ENCODE measurements at regions not wholly inside any gene's neighbourhood (a gene's known extent, or its start where the extent isn't known, plus 50 kb on each side); places are given as distances from the start of the nearest gene placed in this dataset.

DNA sequence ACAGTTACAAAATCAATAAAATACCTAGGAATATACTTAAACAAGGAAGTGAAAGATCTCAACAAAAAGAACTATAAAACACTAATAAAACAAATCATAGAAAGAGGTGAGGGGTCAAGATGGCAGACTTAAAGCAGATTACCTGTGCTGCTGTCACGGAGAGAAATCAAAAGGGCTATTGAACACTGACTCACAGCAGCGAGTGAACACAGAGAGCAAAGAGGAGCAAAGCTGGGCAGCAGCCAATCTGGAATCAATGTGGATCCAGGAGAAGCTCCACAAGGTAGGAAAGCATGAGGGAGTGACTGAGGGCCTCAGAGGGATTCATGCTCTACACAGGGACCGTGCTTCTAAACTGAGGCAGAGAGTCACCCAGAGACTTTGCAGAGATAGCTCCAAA is 562.0 kb upstream of the SEMA3D start:
- TF ChIP-seq, protein P1, sequence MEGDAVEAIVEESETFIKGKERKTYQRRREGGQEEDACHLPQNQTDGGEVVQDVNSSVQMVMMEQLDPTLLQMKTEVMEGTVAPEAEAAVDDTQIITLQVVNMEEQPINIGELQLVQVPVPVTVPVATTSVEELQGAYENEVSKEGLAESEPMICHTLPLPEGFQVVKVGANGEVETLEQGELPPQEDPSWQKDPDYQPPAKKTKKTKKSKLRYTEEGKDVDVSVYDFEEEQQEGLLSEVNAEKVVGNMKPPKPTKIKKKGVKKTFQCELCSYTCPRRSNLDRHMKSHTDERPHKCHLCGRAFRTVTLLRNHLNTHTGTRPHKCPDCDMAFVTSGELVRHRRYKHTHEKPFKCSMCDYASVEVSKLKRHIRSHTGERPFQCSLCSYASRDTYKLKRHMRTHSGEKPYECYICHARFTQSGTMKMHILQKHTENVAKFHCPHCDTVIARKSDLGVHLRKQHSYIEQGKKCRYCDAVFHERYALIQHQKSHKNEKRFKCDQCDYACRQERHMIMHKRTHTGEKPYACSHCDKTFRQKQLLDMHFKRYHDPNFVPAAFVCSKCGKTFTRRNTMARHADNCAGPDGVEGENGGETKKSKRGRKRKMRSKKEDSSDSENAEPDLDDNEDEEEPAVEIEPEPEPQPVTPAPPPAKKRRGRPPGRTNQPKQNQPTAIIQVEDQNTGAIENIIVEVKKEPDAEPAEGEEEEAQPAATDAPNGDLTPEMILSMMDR (IDR thresholded peaks at IDR 0.05) = no peak
- no peak for TF ChIP-seq POLR2A (IDR thresholded peaks at IDR 0.05)
